Neuronal stem cell (in vitro differentiated cells): ENCODE measurements at regions not wholly inside any gene's neighbourhood (a gene's known extent, or its start where the extent isn't known, plus 50 kb on each side); places are given as distances from the start of the nearest gene placed in this dataset.

Experiments used
- DNase-seq: peaks from one replicate; pipeline ENCODE4 v3.0.0-alpha.2; 2013; ENCODE audit warnings: low spot score
- H2AFZ ChIP-seq: one replicate; pipeline ENCODE4 v1.6.1; 2013; ENCODE audit warnings: mild to moderate bottlenecking, low read length, inconsistent platforms
- H2AK5ac ChIP-seq: 2 replicates; pipeline ENCODE4 v1.6.1; 2013; ENCODE audit warnings: low read depth, mild to moderate bottlenecking, inconsistent platforms, low read length, moderate library complexity, mixed read lengths
- H2BK120ac ChIP-seq: 2 replicates; pipeline ENCODE4 v1.6.1; 2013; ENCODE audit warnings: low read depth, mild to moderate bottlenecking, inconsistent platforms, low read length, moderate library complexity, mixed read lengths
- H2BK12ac ChIP-seq: one replicate; pipeline ENCODE4 v1.6.1; 2013; ENCODE audit warnings: low read length, inconsistent platforms
- H2BK15ac ChIP-seq: 2 replicates; pipeline ENCODE4 v1.6.1; 2013; ENCODE audit warnings: mild to moderate bottlenecking, low read length, inconsistent platforms, mixed read lengths
- H2BK5ac ChIP-seq: one replicate; pipeline ENCODE4 v1.6.1; 2013; ENCODE audit warnings: inconsistent platforms, mild to moderate bottlenecking, low read length, moderate library complexity
- H3K14ac ChIP-seq: one replicate; pipeline ENCODE4 v1.6.1; 2013; ENCODE audit warnings: low read length, inconsistent platforms
- H3K18ac ChIP-seq: 2 replicates; pipeline ENCODE4 v1.6.1; 2013; ENCODE audit warnings: low read length, inconsistent platforms
- H3K23ac ChIP-seq: 2 replicates; pipeline ENCODE4 v1.6.1; 2013; ENCODE audit warnings: low read depth, mild to moderate bottlenecking, mixed read lengths, low read length, inconsistent platforms; ENCODE audit not compliant: poor library complexity
- H3K27ac ChIP-seq: replicated peaks from 3 replicates; pipeline ENCODE4 v1.5.1; 2013; ENCODE audit warnings: low read length, inconsistent platforms
- H3K27me3 ChIP-seq, 3 experiments: 2 replicates each; pipeline ENCODE4 v1.6.1; 2013; ENCODE audit warnings: low read length in 3 of 3, mild to moderate bottlenecking in 2 of 3, inconsistent platforms in 1 of 3, low read depth in 1 of 3, mixed read lengths in 1 of 3, moderate library complexity in 1 of 3; ENCODE audit not compliant: control insufficient read depth in 3 of 3, insufficient read depth in 3 of 3
- H3K36me3 ChIP-seq, 2 donors: replicated peaks in 1 of 2; 2 replicates each; pipeline ENCODE4 v1.6.1; 2013; ENCODE audit warnings: low read length in 2 of 2; ENCODE audit not compliant: control insufficient read depth in 2 of 2, insufficient read depth in 2 of 2
- H3K4ac ChIP-seq: 2 replicates; pipeline ENCODE4 v1.6.1; 2013; ENCODE audit warnings: inconsistent platforms, mild to moderate bottlenecking, low read length, moderate library complexity
- H3K4me1 ChIP-seq, 2 donors: 1 replicate in 1 of 2; 2 replicates in 1 of 2; pipeline ENCODE4 v1.6.1; 2013; ENCODE audit warnings: low read length in 2 of 2, low read depth in 1 of 2; ENCODE audit not compliant: control insufficient read depth in 2 of 2, insufficient read depth in 1 of 2
- H3K4me2 ChIP-seq: one replicate; pipeline ENCODE4 v1.6.1; 2013; ENCODE audit warnings: mild to moderate bottlenecking, low read length, inconsistent platforms; ENCODE audit not compliant: insufficient read depth, poor library complexity, severe bottlenecking
- H3K4me3 ChIP-seq, 2 donors: 2 replicates each; pipeline ENCODE4 v1.5.1; 2013; ENCODE audit warnings: low read length in 2 of 2, mild to moderate bottlenecking in 2 of 2, inconsistent platforms in 1 of 2, moderate library complexity in 1 of 2
- H3K79me1 ChIP-seq: one replicate; pipeline ENCODE4 v1.6.1; 2013; ENCODE audit warnings: low read depth, mild to moderate bottlenecking, inconsistent platforms, low read length, moderate library complexity
- H3K9ac ChIP-seq: one replicate; pipeline ENCODE4 v1.6.1; 2013; ENCODE audit warnings: mild to moderate bottlenecking, low read depth, low read length, inconsistent platforms; ENCODE audit not compliant: poor library complexity
- H3K9me3 ChIP-seq, 2 donors: replicated peaks in 1 of 2; 2 replicates each; pipeline versions ENCODE3 to v1.6.1; 2013; ENCODE audit warnings: low read length in 2 of 2, mild to moderate bottlenecking in 2 of 2, inconsistent platforms in 1 of 2, low read depth in 1 of 2, mixed read lengths in 1 of 2, moderate library complexity in 1 of 2; ENCODE audit not compliant: control insufficient read depth in 2 of 2, insufficient read depth in 1 of 2
- H4K8ac ChIP-seq: one replicate; pipeline ENCODE4 v1.6.1; 2013; ENCODE audit warnings: low read depth, mild to moderate bottlenecking, inconsistent platforms, low read length, moderate library complexity
- H4K91ac ChIP-seq: one replicate; pipeline ENCODE4 v1.6.1; 2013; ENCODE audit warnings: low read length, low read depth, mild to moderate bottlenecking, inconsistent platforms; ENCODE audit not compliant: poor library complexity
- WGBS, 2 donors: extraction: QIAGEN DNeasy Blood & Tissue Kit; methylation state at CpG; one replicate each; pipeline ENCODE4 v1.1.7; 2013; ENCODE audit warnings: missing lambda C conversion rate in 2 of 2, mixed read lengths in 1 of 2; ENCODE audit not compliant: insufficient read length in 2 of 2, insufficient replicate concordance in 1 of 2; ENCODE audit errors: extremely low coverage in 2 of 2; 5-methylcytosine and 5-hydroxymethylcytosine counted together

DNA sequence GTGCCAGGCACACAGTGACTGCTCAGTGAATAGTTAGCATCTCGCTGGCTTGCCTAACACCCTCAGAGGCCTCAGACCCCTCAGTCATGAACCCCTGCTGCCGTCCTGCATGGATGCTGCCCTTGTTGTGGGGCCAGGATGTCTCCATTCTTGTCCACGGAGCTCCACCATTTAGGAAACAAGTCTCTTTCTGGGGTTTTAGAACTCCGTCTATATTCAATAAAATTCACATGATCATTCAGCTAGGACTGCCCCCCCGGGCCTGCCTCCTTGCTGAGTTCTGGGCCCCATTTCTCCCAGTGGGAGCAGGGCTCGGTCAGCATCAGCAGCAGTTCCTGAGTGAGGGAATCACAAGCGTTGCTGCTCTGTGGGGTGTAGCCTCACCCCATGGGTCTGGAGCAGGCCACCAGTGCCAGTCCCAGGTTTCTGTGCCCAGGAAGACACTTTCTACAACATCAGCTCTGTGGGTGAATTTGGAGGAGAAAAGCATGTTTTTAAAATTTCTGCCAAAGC is 134.1 kb downstream of the RHOU start:
- Histone ChIP-seq H2BK15ac (peak overlapping the region; percentile 32), H3K23ac (no peak overlapping the region), H3K18ac (peak overlapping the region; percentile 62), H2BK120ac (no peak overlapping the region), H2BK5ac (no peak overlapping the region), H3K9ac (no peak overlapping the region), H2BK12ac (peak overlapping the region; percentile 43), H3K9me3 (no peaks in the 10 kb centered on the region), H3K27ac (no peak overlapping the region), H3K14ac (peak overlapping the region; percentile 77), H4K8ac (no peak overlapping the region), H3K79me1 (no peaks in the 10 kb centered on the region), H3K4ac (no peak overlapping the region), H3K4me2 (no peak overlapping the region), H3K27me3 (no peaks in the 10 kb centered on the region), H3K4me1 (peaks cover 0 to 22% of the 10 kb centered on the region in 2 donors), H3K4me3 (no peak overlapping the region), H3K36me3 (no peaks in the 10 kb centered on the region), H4K91ac (no peak overlapping the region), H2AK5ac (no peak overlapping the region), H2AFZ (no peak overlapping the region)
- no peak for DNase-seq
- no CpG with 5 or more reads among the region's 7 CpGs for WGBS, 2 donors

- no peaks in the 10 kb centered on the region for H3K9me3 ChIP-seq
- DNase-seq: no peak
- H3K4me1 ChIP-seq: peaks cover 0 to 18% of the 10 kb centered on the region in 2 donors
- H2BK15ac ChIP-seq: peak overlapping the region; percentile 35
- no peak overlapping the region for H2AFZ ChIP-seq
- H3K4me2 ChIP-seq: no peak overlapping the region
- H2BK12ac ChIP-seq: no peak overlapping the region
- no peak overlapping the region for H3K4me3 ChIP-seq
- H2BK120ac ChIP-seq: no peak overlapping the region
- WGBS, 2 donors: no CpG with 5 or more reads among the region's 9 CpGs
- no peaks in the 10 kb centered on the region for H3K27me3 ChIP-seq
- H2BK5ac ChIP-seq: no peak overlapping the region
- H3K23ac ChIP-seq: no peak overlapping the region
- no peaks in the 10 kb centered on the region for H3K79me1 ChIP-seq
- H3K4ac ChIP-seq: no peak overlapping the region
- H3K9ac ChIP-seq: no peak overlapping the region
- no peak overlapping the region for H2AK5ac ChIP-seq
- H3K14ac ChIP-seq: no peak overlapping the region
- H4K8ac ChIP-seq: no peak overlapping the region
- H3K27ac ChIP-seq: no peak overlapping the region
- no peak overlapping the region for H4K91ac ChIP-seq
- H3K18ac ChIP-seq: peak overlapping the region; percentile 57
- H3K36me3 ChIP-seq: no peaks in the 10 kb centered on the region
These were observed 134.9 kb downstream of the RHOU start for GRCh38 chr1:228870041-228870713.

GRCh38 chr1:228871314-228872061 is 136.2 kb downstream of the RHOU start:
- no peak overlapping the region for H3K4me3 ChIP-seq
- H2BK120ac ChIP-seq: no peak overlapping the region
- H3K23ac ChIP-seq: no peak overlapping the region
- no peak overlapping the region for H3K14ac ChIP-seq
- H3K9me3 ChIP-seq: no peaks in the 10 kb centered on the region
- no peak overlapping the region for H2AFZ ChIP-seq
- no peak overlapping the region for H2BK5ac ChIP-seq
- no peak overlapping the region for H3K4me2 ChIP-seq
- H3K4me1 ChIP-seq: peaks cover 0 to 15% of the 10 kb centered on the region in 2 donors
- no peak overlapping the region for H2BK15ac ChIP-seq
- no peak overlapping the region for H3K4ac ChIP-seq
- H3K27ac ChIP-seq: no peak overlapping the region
- no peak overlapping the region for H2BK12ac ChIP-seq
- no CpG with 5 or more reads among the region's 8 CpGs for WGBS, 2 donors
- H2AK5ac ChIP-seq: no peak overlapping the region
- H3K79me1 ChIP-seq: no peaks in the 10 kb centered on the region
- no peaks in the 10 kb centered on the region for H3K27me3 ChIP-seq
- no peaks in the 10 kb centered on the region for H3K36me3 ChIP-seq
- no peak overlapping the region for H4K91ac ChIP-seq
- no peak overlapping the region for H4K8ac ChIP-seq
- no peak overlapping the region for H3K9ac ChIP-seq
- DNase-seq: no peak
- H3K18ac ChIP-seq: no peak overlapping the region

DNA sequence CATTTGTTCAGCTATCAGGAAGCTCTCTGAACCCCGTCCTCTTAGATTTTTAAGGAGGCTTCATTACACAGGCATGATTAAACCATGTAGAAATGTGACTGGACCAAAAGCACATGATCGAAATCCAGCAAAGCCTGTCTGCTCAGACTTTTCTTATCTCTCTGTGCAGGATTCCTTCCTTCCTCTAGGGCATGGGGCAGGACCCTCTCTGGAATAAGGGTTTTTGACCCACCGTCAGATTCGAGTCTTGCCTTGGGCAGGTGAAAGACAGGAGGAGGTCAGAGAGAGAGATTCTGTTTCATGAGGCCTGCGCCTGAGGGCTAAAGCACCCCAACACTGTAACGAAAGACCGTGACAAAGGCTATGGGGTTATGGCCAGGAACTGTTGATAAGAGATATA is 136.8 kb downstream of the RHOU start:
- no peak overlapping the region for H2BK5ac ChIP-seq
- no peak overlapping the region for H3K23ac ChIP-seq
- WGBS, 2 donors: no CpG with 5 or more reads among the region's 7 CpGs
- no peak overlapping the region for H3K9ac ChIP-seq
- H2BK12ac ChIP-seq: no peak overlapping the region
- no peak overlapping the region for H4K8ac ChIP-seq
- H4K91ac ChIP-seq: no peak overlapping the region
- peaks cover 0 to 12% of the 10 kb centered on the region in 2 donors for H3K4me1 ChIP-seq
- no peaks in the 10 kb centered on the region for H3K9me3 ChIP-seq
- no peaks in the 10 kb centered on the region for H3K79me1 ChIP-seq
- H3K27me3 ChIP-seq: no peaks in the 10 kb centered on the region
- no peak overlapping the region for H3K14ac ChIP-seq
- H2BK15ac ChIP-seq: no peak overlapping the region
- H3K4me3 ChIP-seq: no peak overlapping the region
- H2BK120ac ChIP-seq: no peak overlapping the region
- no peak overlapping the region for H3K27ac ChIP-seq
- H3K36me3 ChIP-seq: no peaks in the 10 kb centered on the region
- H3K4ac ChIP-seq: no peak overlapping the region
- H2AK5ac ChIP-seq: no peak overlapping the region
- no peak overlapping the region for H3K18ac ChIP-seq
- DNase-seq: no peak
- H3K4me2 ChIP-seq: no peak overlapping the region
- no peak overlapping the region for H2AFZ ChIP-seq
